ENCODE measurements at regions not wholly inside any gene's neighbourhood (a gene's known extent, or its start where the extent isn't known, plus 50 kb on each side); places are given as distances from the start of the nearest gene placed in this dataset.

DNA sequence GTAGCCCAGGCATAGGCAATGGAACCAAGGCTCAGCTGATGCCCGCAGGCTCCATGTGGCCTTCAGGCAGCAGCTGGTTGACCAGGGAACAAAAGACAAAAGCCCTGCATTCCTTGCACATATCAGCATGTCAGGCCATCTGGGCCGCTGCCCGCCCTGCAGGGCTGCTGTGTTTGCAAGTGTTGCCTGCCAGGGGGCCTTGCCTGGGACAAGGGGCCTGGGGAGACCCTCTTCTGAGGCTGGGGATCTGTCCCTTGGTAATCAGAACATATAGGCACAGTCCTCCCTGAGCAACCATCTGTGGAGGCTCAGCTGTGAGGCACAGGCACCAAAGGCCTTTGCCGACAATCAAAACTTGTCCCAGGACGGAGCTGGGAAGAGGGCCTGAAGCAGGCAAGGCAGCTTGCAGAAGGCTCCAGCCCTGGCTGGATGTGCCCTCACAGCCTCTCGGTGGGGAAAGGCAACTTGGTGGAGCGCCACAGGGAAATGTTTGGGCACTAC lies 138.2 kb downstream of the TPRA1 start:
- peaks cover 0 to 24% (median 24%) of the 10 kb centered on the region in 4 donors for H3K4me1 ChIP-seq
- WGBS, 2 donors: 71 to 72% methylated on average over 7 of the region's 7 CpGs
- H3K27me3 ChIP-seq: peaks cover 26 to 85% (median 55%) of the 10 kb centered on the region in 3 donors

DNA sequence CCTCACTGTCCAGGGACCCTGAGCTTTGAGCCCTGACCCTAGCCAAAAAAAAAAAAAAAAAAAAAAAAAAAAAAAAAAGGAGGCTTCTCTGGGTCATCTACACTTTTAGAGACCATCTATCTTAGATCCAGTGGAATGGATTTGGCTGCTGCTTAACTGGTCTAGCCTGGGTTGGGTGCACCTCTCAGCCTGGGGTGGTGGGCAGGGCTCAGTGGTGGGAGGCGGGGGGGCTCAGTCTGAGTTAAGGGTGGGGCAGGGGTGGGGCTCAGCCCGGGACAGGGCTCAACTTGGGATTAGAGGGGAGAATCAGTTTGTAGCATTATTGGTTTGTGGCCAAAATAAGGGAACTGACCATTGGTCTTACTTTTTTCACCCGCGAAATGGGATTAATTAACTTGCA lies 139.2 kb downstream of the TPRA1 start:
- intact Hi-C loops (cut with DNase I): no loop called here
- peak; percentile 40 for DNase-seq
- WGBS, 2 donors: 67 to 72% methylated on average over 4 of the region's 4 CpGs

More for the DNA sequence above, 138.2 kb downstream of the TPRA1 start:
- peak; percentile 36 for DNase-seq
- no peak for TF ChIP-seq POLR2A (IDR thresholded peaks at IDR 0.05)
- intact Hi-C loops (cut with DNase I): no loop called here
- H3K4me3 ChIP-seq: no peak overlapping the region
- H3K36me3 ChIP-seq: no peaks in the 10 kb centered on the region
- H3K27ac ChIP-seq: no peak overlapping the region
- no peaks in the 10 kb centered on the region for H3K9me3 ChIP-seq

DNA sequence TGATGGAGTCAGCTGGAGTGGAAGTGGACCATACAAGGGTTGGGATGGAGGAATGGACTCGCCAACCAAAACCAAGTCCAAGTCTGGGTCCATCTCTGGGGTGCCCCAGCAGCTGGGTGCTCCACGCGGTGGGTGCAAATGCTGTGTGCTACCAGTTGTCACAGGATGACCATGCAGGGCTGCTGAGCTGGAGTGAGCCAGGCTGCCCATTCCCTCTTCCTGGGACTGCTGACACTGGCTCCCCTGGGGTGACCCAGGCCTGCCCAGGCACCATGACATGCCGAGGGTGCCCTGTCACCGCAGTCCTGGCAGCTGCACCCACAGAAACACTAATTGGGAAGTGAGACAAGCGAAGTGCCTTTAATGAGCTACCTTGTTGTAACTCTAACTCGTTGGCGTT lies 140.2 kb downstream of the TPRA1 start:
- no peaks in the 10 kb centered on the region for H3K36me3 ChIP-seq
- H3K27ac ChIP-seq: no peak overlapping the region
- H3K4me1 ChIP-seq: peaks cover 0 to 5% (median 4%) of the 10 kb centered on the region in 4 donors
- peak; percentile 34 for DNase-seq
- 83 to 84% methylated on average over 8 of the region's 8 CpGs for WGBS, 2 donors
- no peaks in the 10 kb centered on the region for H3K9me3 ChIP-seq
- no peak overlapping the region for H3K4me3 ChIP-seq
- peaks cover 6 to 73% (median 35%) of the 10 kb centered on the region in 3 donors for H3K27me3 ChIP-seq
- TF ChIP-seq EP300 (IDR thresholded peaks at IDR 0.05) (no peak), POLR2A (IDR thresholded peaks at IDR 0.05) (no peak), POLR2AphosphoS5 (IDR thresholded peaks at IDR 0.05) (no peak)
- TF ChIP-seq, protein P1, sequence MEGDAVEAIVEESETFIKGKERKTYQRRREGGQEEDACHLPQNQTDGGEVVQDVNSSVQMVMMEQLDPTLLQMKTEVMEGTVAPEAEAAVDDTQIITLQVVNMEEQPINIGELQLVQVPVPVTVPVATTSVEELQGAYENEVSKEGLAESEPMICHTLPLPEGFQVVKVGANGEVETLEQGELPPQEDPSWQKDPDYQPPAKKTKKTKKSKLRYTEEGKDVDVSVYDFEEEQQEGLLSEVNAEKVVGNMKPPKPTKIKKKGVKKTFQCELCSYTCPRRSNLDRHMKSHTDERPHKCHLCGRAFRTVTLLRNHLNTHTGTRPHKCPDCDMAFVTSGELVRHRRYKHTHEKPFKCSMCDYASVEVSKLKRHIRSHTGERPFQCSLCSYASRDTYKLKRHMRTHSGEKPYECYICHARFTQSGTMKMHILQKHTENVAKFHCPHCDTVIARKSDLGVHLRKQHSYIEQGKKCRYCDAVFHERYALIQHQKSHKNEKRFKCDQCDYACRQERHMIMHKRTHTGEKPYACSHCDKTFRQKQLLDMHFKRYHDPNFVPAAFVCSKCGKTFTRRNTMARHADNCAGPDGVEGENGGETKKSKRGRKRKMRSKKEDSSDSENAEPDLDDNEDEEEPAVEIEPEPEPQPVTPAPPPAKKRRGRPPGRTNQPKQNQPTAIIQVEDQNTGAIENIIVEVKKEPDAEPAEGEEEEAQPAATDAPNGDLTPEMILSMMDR (IDR thresholded peaks at IDR 0.05): no peak
- intact Hi-C loops (cut with DNase I): no loop called here

More for the DNA sequence above, 139.2 kb downstream of the TPRA1 start:
- Histone ChIP-seq H3K27me3 (peaks cover 16 to 83% (median 45%) of the 10 kb centered on the region in 3 donors), H3K4me3 (no peak overlapping the region), H3K9me3 (no peaks in the 10 kb centered on the region), H3K4me1 (peaks cover 0 to 15% (median 14%) of the 10 kb centered on the region in 4 donors), H3K36me3 (no peaks in the 10 kb centered on the region), H3K27ac (no peak overlapping the region)
- no peak for TF ChIP-seq POLR2AphosphoS5 (IDR thresholded peaks at IDR 0.05)
- no peak for TF ChIP-seq EP300 (IDR thresholded peaks at IDR 0.05)
- TF ChIP-seq, protein P1 (IDR thresholded peaks at IDR 0.05): no peak
- TF ChIP-seq POLR2A (IDR thresholded peaks at IDR 0.05): no peak

DNA sequence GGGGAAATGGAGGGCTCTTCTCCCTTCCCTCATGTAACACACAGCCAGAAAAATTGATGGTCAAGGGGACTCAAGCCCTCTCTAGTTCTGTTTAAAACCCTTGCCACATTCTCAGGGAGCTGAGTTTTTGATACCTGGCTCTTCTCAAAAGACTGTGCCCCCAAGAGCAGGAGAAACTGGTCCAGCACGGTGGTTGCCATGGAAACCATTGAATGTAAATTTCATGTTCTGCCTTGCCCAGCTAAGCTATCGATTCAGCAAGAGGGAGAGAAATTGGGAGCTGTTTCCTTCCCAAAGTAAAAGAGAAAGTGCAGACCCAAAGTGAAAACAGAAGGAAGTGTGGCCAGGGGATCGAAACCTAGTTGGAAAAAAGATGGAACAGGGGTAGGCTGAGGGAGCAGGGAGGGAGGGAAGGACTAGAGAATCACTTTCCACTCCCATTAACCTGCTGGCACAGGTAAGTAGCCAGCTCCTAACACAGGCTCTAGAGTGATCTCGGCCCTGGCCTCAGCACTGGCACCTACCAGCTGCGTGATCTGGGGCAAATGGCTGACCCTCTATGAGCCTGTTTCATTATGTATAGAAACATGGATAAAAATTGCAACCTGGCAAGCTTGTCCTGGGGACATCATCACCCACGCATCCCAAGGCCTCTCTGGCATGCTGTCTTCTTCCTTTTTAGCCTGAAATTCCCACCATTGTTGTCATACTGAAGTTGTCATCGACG lies 140.9 kb downstream of the TPRA1 start:
- H3K4me3 ChIP-seq: no peak overlapping the region
- H3K4me1 ChIP-seq: no peaks in the 10 kb centered on the region
- no peak overlapping the region for H3K27ac ChIP-seq
- 63 to 67% methylated on average over 8 of the region's 8 CpGs for WGBS, 2 donors
- intact Hi-C loops (cut with DNase I): no loop called here
- H3K36me3 ChIP-seq: no peaks in the 10 kb centered on the region
- no peaks in the 10 kb centered on the region for H3K9me3 ChIP-seq
- DNase-seq: peak; percentile 19
- no peak for TF ChIP-seq POLR2AphosphoS5 (IDR thresholded peaks at IDR 0.05)
- TF ChIP-seq, protein P1 (IDR thresholded peaks at IDR 0.05): no peak
- no peak for TF ChIP-seq EP300 (IDR thresholded peaks at IDR 0.05)
- TF ChIP-seq POLR2A (IDR thresholded peaks at IDR 0.05): no peak
- H3K27me3 ChIP-seq: peaks cover 0 to 66% (median 28%) of the 10 kb centered on the region in 3 donors

DNA sequence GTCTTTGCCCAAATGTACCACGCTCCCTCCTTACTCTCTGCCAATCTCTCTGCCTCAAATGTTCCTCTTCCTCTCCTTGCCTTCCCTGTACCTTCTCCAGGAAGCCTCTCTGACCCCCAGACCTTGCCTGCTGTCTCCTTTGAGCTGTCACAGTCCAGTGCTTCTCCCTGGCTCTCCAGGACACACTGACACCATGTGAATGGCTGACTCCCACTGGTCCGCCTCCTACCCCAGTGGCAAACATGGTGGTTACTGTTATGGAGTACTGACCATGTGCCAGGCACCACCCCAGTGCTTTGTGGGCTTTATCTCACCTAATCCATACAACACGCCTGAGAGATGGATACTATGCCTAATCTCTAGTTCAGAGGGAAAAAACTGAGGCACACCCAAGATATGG lies 141.9 kb downstream of the TPRA1 start:
- no peaks in the 10 kb centered on the region for H3K9me3 ChIP-seq
- 74 to 87% methylated on average over 3 of the region's 3 CpGs for WGBS, 2 donors
- no peak overlapping the region for H3K27ac ChIP-seq
- TF ChIP-seq EP300 (IDR thresholded peaks at IDR 0.05) (no peak), POLR2A (IDR thresholded peaks at IDR 0.05) (no peak), POLR2AphosphoS5 (IDR thresholded peaks at IDR 0.05) (no peak)
- TF ChIP-seq, protein P1 (IDR thresholded peaks at IDR 0.05): no peak
- no peaks in the 10 kb centered on the region for H3K36me3 ChIP-seq
- intact Hi-C loops (cut with DNase I): no loop called here
- DNase-seq: no peak
- H3K27me3 ChIP-seq: peaks cover 0 to 57% (median 18%) of the 10 kb centered on the region in 3 donors
- H3K4me1 ChIP-seq: no peaks in the 10 kb centered on the region
- H3K4me3 ChIP-seq: no peak overlapping the region

All from sigmoid colon (tissue), 6 donors.